Neural cell (in vitro differentiated cells): ENCODE measurements at regions not wholly inside any gene's neighbourhood (a gene's known extent, or its start where the extent isn't known, plus 50 kb on each side); places are given as distances from the start of the nearest gene placed in this dataset.

Source experiments
- H2AFZ ChIP-seq: fragments of 200-600, 300-800 bp; sonication (generic), shearing (Covaris generic); 2 replicates; pipeline ENCODE4 v1.6.0; 2014; ENCODE audit warnings: low read depth, mild to moderate bottlenecking, antibody characterized with exemption, low read length, moderate library complexity
- H3F3A ChIP-seq: fragments of 200-600 bp; shearing (Covaris generic); 2 replicates; pipeline ENCODE4 v1.6.1; 2016; ENCODE audit warnings: mild to moderate bottlenecking, moderate library complexity, mixed read lengths, antibody characterized with exemption, low read length; ENCODE audit not compliant: insufficient read depth, poor library complexity, severe bottlenecking
- H3K27ac ChIP-seq: fragments of 200-600, 300-800 bp; sonication (generic), shearing (Covaris generic); 2 replicates; pipeline ENCODE4 v1.5.1; 2014; ENCODE audit warnings: mild to moderate bottlenecking, low read length, moderate library complexity
- H3K27me3 ChIP-seq: fragments of 300-800, 200-600 bp; sonication (generic), shearing (Covaris generic); 2 replicates; pipeline ENCODE4 v1.6.0; 2014; ENCODE audit warnings: mild to moderate bottlenecking, low read depth, low read length, moderate library complexity; ENCODE audit not compliant: insufficient read depth
- H3K36me3 ChIP-seq: fragments of 300-800, 200-600 bp; sonication (generic), shearing (Covaris generic); 2 replicates; pipeline ENCODE4 v1.5.1; 2014; ENCODE audit warnings: mild to moderate bottlenecking, antibody characterized with exemption, low read length, moderate library complexity; ENCODE audit not compliant: insufficient read depth
- H3K4me2 ChIP-seq: fragments of 300-800, 200-600 bp; sonication (generic), shearing (Covaris generic); 2 replicates; pipeline ENCODE4 v1.6.0; 2014; ENCODE audit warnings: mild to moderate bottlenecking, low read length
- H3K4me3 ChIP-seq: fragments of 300-800, 200-600 bp; sonication (generic), shearing (Covaris generic); 2 replicates; pipeline ENCODE4 v1.5.1; 2014; ENCODE audit warnings: mild to moderate bottlenecking, low read length, moderate library complexity
- H3K79me2 ChIP-seq: fragments of 200-600 bp; shearing (Covaris generic); replicated peaks from 2 replicates; pipeline ENCODE4 v1.6.0; 2014; ENCODE audit warnings: mild to moderate bottlenecking, low read length, moderate library complexity; ENCODE audit not compliant: insufficient read depth
- H3K9ac ChIP-seq: fragments of 300-800, 200-600 bp; sonication (generic), shearing (Covaris generic); 2 replicates; pipeline ENCODE4 v1.6.1; 2016; ENCODE audit warnings: mild to moderate bottlenecking, low read length, mixed read lengths
- H3K9me2 ChIP-seq: fragments of 200-600 bp; shearing (Covaris generic); 2 replicates; pipeline ENCODE4 v1.6.1; 2016; ENCODE audit warnings: mild to moderate bottlenecking, low read length, mixed read lengths; ENCODE audit not compliant: insufficient read depth
- H3K9me3 ChIP-seq: fragments of 200-600, 300-800 bp; sonication (generic), shearing (Covaris generic); 2 replicates; pipeline ENCODE4 v1.6.1; 2016; ENCODE audit warnings: mild to moderate bottlenecking, mixed run types, low read length, moderate library complexity, mixed read lengths
- H4K20me1 ChIP-seq: fragments of 200-600 bp; shearing (Covaris generic); 2 replicates; pipeline ENCODE4 v1.6.1; 2016; ENCODE audit warnings: mild to moderate bottlenecking, mixed run types; ENCODE audit not compliant: insufficient read depth
- EP300 ChIP-seq: fragments of 450-650 bp; conservative IDR thresholded peaks from 2 replicates; pipeline ENCODE4 v1.6.1; 2014; ENCODE audit warnings: antibody characterized with exemption, mild to moderate bottlenecking, moderate library complexity; ENCODE audit not compliant: poor library complexity, severe bottlenecking
- EZH2 ChIP-seq: fragments of 200-600, 300-800 bp; shearing (Covaris generic), sonication (generic); IDR thresholded peaks from 2 replicates; pipeline ENCODE4 v1.6.1; 2014; ENCODE audit warnings: antibody characterized with exemption, low read length, borderline replicate concordance, mild to moderate bottlenecking; ENCODE audit not compliant: insufficient read depth, poor library complexity, severe bottlenecking
- MXI1 ChIP-seq: fragments of 450-650 bp; conservative IDR thresholded peaks from 2 replicates; pipeline ENCODE4 v1.6.1; 2014; ENCODE audit warnings: antibody characterized with exemption, mild to moderate bottlenecking; ENCODE audit not compliant: poor library complexity, severe bottlenecking
- POLR2AphosphoS5 ChIP-seq: IDR thresholded peaks from 2 replicates; pipeline ENCODE4 v1.6.1; 2012
- RAD21 ChIP-seq: fragments of 450-650 bp; conservative IDR thresholded peaks from 2 replicates; pipeline ENCODE4 v1.6.1; 2014; ENCODE audit warnings: antibody characterized with exemption, mild to moderate bottlenecking, moderate library complexity
- SMC3 ChIP-seq: fragments of 450-650 bp; conservative IDR thresholded peaks from 2 replicates; pipeline ENCODE4 v1.6.1; 2014; ENCODE audit warnings: antibody characterized with exemption, mild to moderate bottlenecking, moderate library complexity; ENCODE audit not compliant: poor library complexity
- TAF1 ChIP-seq: IDR thresholded peaks from 2 replicates; pipeline ENCODE4 v1.6.1; 2012; ENCODE audit warnings: low read depth
- TF ChIP-seq, protein P1 (sequence below): IDR thresholded peaks from 2 replicates; pipeline ENCODE4 v1.6.1; 2012; ENCODE audit warnings: borderline replicate concordance
- TF ChIP-seq, protein P2 (sequence below): fragments of 450-650 bp; IDR thresholded peaks from 2 replicates; pipeline ENCODE4 v1.5.1; 2014; ENCODE audit warnings: antibody characterized with exemption, mild to moderate bottlenecking, moderate library complexity; ENCODE audit not compliant: poor library complexity, severe bottlenecking

DNA sequence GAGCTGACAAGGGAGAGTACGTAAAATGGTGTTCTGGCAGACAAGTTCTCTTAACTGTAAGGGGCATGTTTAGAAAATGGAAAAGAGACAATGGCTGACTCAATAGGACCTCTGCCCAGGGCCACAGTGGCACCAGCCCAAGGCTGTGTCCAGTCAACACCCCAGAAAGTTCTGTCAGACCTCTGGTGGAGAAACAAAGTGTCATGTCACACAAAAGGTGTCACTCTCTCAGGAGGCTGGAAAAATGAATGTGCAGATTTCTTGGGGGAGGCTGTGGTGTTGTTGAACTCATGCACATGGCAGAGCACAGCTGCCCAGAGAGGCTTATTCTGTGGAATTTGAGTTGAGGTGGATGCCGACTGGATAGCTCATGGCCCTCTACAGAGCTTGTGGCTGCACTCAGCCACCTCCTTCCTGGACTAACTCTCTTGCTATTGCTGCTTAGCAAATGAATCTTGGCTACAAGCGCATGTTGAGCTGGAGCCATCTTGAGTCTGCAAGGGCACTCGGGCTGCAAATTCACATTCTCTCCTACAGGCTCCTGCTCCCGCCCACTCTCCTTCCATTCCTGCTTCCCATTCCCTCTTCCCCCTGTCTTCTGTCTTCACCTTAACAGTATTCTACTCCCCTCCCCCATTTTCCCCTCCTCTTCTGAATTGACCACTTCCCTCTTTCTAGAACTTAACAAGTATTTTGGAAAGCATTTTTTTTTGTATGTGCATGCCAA lies 55.8 kb upstream of the SLC7A14 start:
- Histone ChIP-seq H3K9ac (no peak overlapping the region), H4K20me1 (no peaks in the 10 kb centered on the region), H3K79me2 (no peaks in the 10 kb centered on the region), H3K36me3 (no peaks in the 10 kb centered on the region), H3F3A (no peaks in the 10 kb centered on the region), H3K27me3 (no peaks in the 10 kb centered on the region), H3K9me2 (no peaks in the 10 kb centered on the region), H3K4me3 (no peak overlapping the region), H3K27ac (no peak overlapping the region), H3K4me2 (no peak overlapping the region), H3K9me3 (no peaks in the 10 kb centered on the region), H2AFZ (no peak overlapping the region)
- TF ChIP-seq RAD21 (no peak), TAF1 (no peak), POLR2AphosphoS5 (no peak), SMC3 (no peak), EP300 (no peak), EZH2 (no peak), MXI1 (no peak)
- TF ChIP-seq, protein P1, sequence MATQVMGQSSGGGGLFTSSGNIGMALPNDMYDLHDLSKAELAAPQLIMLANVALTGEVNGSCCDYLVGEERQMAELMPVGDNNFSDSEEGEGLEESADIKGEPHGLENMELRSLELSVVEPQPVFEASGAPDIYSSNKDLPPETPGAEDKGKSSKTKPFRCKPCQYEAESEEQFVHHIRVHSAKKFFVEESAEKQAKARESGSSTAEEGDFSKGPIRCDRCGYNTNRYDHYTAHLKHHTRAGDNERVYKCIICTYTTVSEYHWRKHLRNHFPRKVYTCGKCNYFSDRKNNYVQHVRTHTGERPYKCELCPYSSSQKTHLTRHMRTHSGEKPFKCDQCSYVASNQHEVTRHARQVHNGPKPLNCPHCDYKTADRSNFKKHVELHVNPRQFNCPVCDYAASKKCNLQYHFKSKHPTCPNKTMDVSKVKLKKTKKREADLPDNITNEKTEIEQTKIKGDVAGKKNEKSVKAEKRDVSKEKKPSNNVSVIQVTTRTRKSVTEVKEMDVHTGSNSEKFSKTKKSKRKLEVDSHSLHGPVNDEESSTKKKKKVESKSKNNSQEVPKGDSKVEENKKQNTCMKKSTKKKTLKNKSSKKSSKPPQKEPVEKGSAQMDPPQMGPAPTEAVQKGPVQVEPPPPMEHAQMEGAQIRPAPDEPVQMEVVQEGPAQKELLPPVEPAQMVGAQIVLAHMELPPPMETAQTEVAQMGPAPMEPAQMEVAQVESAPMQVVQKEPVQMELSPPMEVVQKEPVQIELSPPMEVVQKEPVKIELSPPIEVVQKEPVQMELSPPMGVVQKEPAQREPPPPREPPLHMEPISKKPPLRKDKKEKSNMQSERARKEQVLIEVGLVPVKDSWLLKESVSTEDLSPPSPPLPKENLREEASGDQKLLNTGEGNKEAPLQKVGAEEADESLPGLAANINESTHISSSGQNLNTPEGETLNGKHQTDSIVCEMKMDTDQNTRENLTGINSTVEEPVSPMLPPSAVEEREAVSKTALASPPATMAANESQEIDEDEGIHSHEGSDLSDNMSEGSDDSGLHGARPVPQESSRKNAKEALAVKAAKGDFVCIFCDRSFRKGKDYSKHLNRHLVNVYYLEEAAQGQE, result no peak
- TF ChIP-seq, protein P2, sequence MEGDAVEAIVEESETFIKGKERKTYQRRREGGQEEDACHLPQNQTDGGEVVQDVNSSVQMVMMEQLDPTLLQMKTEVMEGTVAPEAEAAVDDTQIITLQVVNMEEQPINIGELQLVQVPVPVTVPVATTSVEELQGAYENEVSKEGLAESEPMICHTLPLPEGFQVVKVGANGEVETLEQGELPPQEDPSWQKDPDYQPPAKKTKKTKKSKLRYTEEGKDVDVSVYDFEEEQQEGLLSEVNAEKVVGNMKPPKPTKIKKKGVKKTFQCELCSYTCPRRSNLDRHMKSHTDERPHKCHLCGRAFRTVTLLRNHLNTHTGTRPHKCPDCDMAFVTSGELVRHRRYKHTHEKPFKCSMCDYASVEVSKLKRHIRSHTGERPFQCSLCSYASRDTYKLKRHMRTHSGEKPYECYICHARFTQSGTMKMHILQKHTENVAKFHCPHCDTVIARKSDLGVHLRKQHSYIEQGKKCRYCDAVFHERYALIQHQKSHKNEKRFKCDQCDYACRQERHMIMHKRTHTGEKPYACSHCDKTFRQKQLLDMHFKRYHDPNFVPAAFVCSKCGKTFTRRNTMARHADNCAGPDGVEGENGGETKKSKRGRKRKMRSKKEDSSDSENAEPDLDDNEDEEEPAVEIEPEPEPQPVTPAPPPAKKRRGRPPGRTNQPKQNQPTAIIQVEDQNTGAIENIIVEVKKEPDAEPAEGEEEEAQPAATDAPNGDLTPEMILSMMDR, result no peak

DNA sequence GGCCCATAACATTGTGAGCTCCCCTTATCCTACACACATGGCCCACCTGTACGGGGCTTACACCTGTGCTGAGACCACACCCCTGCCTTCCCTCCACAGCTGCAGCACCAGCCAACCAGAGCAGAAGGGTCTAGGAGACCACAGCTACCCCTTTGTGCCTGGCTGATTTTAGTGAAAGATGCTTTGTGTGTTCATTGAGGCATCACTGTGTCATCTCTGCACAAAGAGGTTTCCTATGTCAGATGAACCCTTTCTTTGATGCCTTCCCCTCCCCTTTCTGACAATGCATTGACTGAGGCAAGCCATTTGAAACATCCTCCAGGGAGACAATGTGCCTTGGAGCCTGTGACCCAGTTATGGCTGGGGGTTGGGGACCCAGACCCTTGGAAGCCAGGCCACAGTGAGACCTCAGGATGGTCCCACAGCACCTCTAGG lies 54.9 kb upstream of the SLC7A14 start:
- no peak overlapping the region for H3K4me2 ChIP-seq
- no peaks in the 10 kb centered on the region for H3K27me3 ChIP-seq
- H4K20me1 ChIP-seq, result no peaks in the 10 kb centered on the region
- no peaks in the 10 kb centered on the region for H3K36me3 ChIP-seq
- no peak overlapping the region for H3K27ac ChIP-seq
- H3K4me3 ChIP-seq, result no peak overlapping the region
- no peak overlapping the region for H2AFZ ChIP-seq
- no peaks in the 10 kb centered on the region for H3K9me2 ChIP-seq
- no peaks in the 10 kb centered on the region for H3K9me3 ChIP-seq
- no peaks in the 10 kb centered on the region for H3F3A ChIP-seq
- H3K9ac ChIP-seq, result no peak overlapping the region
- TF ChIP-seq EP300 (no peak), MXI1 (no peak), SMC3 (no peak), POLR2AphosphoS5 (no peak), TAF1 (no peak), RAD21 (no peak), EZH2 (no peak)
- TF ChIP-seq, protein P2, result no peak
- TF ChIP-seq, protein P1, result no peak
- H3K79me2 ChIP-seq, result no peaks in the 10 kb centered on the region
